Cardiac fibroblast (primary cell): ENCODE measurements at regions not wholly inside any gene's neighbourhood (a gene's known extent, or its start where the extent isn't known, plus 50 kb on each side); places are given as distances from the start of the nearest gene placed in this dataset.
A peak's percentile ranks its signal among the peaks of the same experiment; 100 is the strongest.

ENCODE experiments used
- DNase-seq, 2 donors: peaks; one replicate each; pipeline versions ENCODE4 v3.0.0 to v3.0.0-alpha.2; 2010; ENCODE audit warnings: low read depth in 2 of 2
- H3K4me3 ChIP-seq, 2 donors: replicated peaks in 1 of 2; 1 replicate in 1 of 2; 2 replicates in 1 of 2; pipeline ENCODE4 v1.5.1; 2011; ENCODE audit warnings: low read depth in 2 of 2, low read length in 2 of 2, mild to moderate bottlenecking in 2 of 2, moderate library complexity in 1 of 2
- TF ChIP-seq, protein P1 (sequence below): IDR thresholded peaks from one replicate; pipeline ENCODE4 v1.5.1; 2011; ENCODE audit warnings: low read depth, mild to moderate bottlenecking, low read length, inconsistent platforms

DNA sequence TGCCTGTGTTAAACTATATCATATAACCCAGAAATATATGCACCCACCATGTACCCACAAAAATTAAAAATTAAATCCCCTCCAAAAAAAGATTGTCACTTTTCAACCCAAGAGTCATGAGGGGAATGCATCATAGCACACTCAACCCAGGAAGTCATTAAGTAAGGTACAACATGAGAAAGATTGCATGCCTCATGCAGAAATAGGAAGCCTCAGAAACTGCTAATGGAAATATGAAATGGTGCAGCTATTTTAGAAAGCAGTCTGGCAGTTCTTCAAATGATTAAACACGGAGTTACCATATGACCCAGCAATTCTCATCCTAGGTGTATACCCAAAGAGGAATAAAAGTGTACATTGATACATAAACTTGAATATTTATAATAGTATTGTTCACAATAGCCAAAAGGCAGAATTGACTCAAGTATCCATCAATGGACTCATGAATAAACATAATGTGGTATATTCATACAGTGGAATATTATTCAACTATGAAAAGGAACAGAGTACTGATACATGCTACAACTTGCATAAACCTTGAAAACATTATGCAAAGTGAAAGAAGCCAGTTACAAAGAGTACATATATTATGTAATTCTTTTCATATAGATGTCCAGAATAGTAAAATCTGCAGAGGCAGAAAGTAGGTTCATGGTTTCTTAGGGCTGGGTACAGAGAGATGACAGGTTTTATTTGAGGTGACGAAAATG is 70.4 kb downstream of the TMEM100 start:
- no peak for DNase-seq
- TF ChIP-seq, protein P1, sequence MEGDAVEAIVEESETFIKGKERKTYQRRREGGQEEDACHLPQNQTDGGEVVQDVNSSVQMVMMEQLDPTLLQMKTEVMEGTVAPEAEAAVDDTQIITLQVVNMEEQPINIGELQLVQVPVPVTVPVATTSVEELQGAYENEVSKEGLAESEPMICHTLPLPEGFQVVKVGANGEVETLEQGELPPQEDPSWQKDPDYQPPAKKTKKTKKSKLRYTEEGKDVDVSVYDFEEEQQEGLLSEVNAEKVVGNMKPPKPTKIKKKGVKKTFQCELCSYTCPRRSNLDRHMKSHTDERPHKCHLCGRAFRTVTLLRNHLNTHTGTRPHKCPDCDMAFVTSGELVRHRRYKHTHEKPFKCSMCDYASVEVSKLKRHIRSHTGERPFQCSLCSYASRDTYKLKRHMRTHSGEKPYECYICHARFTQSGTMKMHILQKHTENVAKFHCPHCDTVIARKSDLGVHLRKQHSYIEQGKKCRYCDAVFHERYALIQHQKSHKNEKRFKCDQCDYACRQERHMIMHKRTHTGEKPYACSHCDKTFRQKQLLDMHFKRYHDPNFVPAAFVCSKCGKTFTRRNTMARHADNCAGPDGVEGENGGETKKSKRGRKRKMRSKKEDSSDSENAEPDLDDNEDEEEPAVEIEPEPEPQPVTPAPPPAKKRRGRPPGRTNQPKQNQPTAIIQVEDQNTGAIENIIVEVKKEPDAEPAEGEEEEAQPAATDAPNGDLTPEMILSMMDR = no peak
- H3K4me3 ChIP-seq = no peak overlapping the region

DNA sequence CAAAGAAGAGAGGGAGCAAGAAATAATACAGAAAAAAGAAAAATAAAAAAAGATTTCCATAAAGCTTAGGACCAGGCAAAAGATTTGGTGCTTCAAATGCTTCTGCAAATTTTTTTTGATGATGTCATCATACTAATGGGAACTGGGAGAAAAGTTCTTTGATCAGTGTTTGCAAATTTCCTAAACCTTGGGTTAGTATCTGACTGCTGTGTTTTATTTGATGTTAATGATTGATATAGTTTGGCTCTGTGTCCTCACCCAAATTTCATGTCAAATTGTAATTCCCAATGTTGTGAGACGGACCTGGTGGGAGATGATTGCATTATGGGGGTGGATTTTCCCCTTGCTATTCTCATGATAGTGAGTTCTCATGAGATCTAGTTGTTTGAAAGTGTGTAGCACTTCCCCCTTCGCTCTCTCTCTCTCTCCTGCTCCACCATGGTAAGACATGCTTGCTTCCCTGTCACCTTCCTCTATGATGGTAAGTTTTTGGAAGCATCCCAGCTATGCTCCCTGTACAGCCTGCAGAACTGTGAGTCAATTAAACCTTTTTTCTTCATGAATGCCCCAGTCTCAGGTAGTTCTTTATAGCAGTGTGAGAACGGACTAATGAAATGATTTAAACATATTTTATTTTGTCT is 72.6 kb downstream of the TMEM100 start:
- no peak for DNase-seq
- TF ChIP-seq, protein P1 = no peak
- no peak overlapping the region for H3K4me3 ChIP-seq

DNA sequence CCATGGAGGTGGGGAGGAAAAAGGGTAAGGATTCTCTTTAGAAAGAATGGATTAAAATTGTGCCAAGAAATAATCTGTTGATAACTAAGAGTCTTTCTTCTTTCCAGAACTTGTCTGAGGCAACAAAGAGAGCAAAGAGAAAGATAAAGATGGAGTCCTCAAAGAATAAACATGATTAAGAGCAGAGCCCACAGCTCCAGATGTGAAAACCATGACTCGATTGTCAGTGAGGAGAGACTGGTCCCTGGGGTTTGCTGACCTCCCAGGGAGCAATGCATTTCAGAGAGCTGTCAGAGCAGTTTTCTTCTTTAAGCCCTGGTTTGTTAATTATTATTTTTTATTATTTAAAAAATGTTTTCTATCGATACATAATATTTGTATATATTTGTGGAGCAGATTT is 74.6 kb downstream of the TMEM100 start:
- peak in 1 of 2 donors; percentile 11 for DNase-seq
- TF ChIP-seq, protein P1 = no peak
- no peak overlapping the region for H3K4me3 ChIP-seq

DNA sequence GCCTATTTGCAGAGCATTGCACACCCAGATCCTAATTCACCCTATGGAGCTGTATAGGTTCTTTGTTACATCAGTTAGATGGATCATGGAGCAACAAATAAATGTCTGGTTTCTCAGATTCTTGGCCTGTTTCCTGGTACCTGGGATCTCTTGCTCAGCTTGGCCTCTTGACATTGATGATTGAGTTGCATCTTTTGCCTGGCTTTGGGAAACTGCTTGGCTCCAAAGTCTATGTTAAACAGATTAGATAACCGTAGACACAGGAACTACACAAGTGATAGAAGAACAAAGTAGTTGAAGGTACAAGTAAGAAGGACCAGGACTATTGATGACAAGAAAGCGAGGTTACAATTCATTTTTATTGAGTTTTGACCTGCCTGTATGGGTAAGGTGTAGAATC is 77.3 kb downstream of the TMEM100 start:
- no peak overlapping the region for H3K4me3 ChIP-seq
- no peak for DNase-seq
- TF ChIP-seq, protein P1 = no peak

DNA sequence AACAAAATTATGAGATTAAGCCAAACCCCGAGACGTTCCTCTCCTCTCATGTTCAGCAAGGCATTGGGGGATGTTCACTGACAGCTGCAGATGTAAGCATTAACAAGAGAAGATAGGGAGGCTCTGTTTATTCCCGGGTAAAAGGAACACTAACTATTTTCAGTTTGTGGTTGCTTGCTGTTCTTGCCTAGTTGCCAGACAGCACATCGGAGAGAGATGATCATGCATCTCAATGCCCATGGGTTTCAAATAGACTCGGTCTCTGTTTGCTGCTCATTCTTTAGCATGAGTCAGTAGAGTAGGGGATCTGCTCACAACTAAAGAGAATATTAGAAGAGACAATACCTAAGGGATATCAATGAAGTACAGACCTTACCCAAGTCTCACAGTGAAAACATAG is 78.3 kb downstream of the TMEM100 start:
- no peak overlapping the region for H3K4me3 ChIP-seq
- no peak for DNase-seq
- TF ChIP-seq, protein P1 = no peak

DNA sequence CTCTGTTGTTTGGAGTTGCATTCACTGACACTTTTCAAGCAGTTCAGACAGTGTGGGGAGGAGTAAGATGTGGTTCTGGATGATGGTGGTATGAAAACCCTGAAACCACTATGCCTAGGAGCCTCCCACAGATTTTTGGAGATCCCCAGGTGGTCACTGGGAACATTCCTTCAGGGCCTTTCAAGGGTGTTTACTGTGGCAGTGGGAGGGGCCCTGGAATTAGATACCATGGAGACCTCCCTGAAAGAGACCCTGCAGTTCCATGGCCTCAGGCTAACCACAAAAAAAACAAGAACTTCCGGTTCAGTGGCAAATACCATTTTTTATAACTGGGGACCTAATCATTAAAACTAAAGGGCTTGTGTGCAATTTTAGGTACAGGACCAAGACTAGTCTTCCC is 79.9 kb downstream of the TMEM100 start:
- TF ChIP-seq, protein P1 = no peak
- H3K4me3 ChIP-seq = no peak overlapping the region
- DNase-seq = no peak

DNA sequence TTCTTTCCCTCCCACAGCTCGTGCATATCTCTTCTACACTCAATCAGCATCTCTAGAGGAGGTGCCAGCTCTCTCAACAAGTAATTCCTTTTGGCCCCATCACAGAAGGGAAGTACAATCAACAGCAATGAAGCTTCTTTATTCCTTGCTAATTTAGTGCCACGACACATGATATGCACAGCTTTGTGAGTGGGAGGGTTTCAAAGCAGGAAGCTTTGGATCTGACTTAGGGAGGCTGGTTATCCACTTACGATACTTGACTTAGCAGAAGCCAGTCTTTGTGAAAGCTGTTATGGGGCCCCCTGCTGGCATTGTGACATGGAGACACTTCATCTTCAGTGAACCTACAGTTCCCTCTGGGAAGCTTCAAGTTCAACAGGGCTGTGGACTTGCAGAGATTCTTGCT is 81.0 kb downstream of the TMEM100 start:
- TF ChIP-seq, protein P1 = peak; percentile 71
- H3K4me3 ChIP-seq = no peak overlapping the region
- peak; percentile 77 to 87 for DNase-seq
